WTC11 (cell line): ENCODE measurements at regions not wholly inside any gene's neighbourhood (a gene's known extent, or its start where the extent isn't known, plus 50 kb on each side); places are given as distances from the start of the nearest gene placed in this dataset.

Source experiments
- ATAC-seq: fragments of 200-7000 bp; cut with Tn5 transposase; 2 replicates; pipeline ENCODE4 v1.10.0; 2021; ENCODE audit warnings: mild to moderate bottlenecking, moderate library complexity
- CTCF ChIA-PET: fragments of 300-600 bp; sonication (Branson Sonifier 250); formaldehyde crosslinking; loops from one replicate; lab custom pipeline; 2021; ENCODE audit warnings: antibody characterized with exemption; lab: Charles Lee
- POLR2A ChIA-PET: fragments of 350-600 bp; sonication (Branson Sonifier 250); formaldehyde crosslinking; loops from one replicate; lab custom pipeline; 2021; ENCODE audit warnings: antibody characterized with exemption; lab: Charles Lee
- DNase-seq: peaks from one replicate; pipeline ENCODE4 v3.0.0; 2021; ENCODE audit warnings: low spot score
- H3K27ac Mint-ChIP-seq: 2 replicates; pipeline ENCODE4 v1.8.0; 2021; ENCODE audit warnings: mixed read lengths
- H3K27me3 Mint-ChIP-seq: 2 replicates; pipeline ENCODE4 v1.8.0; 2021; ENCODE audit warnings: low read depth, mild to moderate bottlenecking, moderate library complexity, mixed read lengths
- H3K36me3 Mint-ChIP-seq: 2 replicates; pipeline ENCODE4 v1.8.0; 2021; ENCODE audit warnings: mixed read lengths
- H3K4me1 Mint-ChIP-seq: 2 replicates; pipeline ENCODE4 v1.8.0; 2022; ENCODE audit warnings: mixed read lengths
- H3K4me3 Mint-ChIP-seq: 2 replicates; pipeline ENCODE4 v1.8.0; 2021; ENCODE audit warnings: mild to moderate bottlenecking, moderate library complexity, mixed read lengths
- H3K9me3 Mint-ChIP-seq: 2 replicates; pipeline ENCODE4 v1.8.0; 2021; ENCODE audit warnings: mixed read lengths
- AR ChIP-seq: fragments of 250-450 bp; sonication (Bioruptor Pico); IDR thresholded peaks from 2 replicates; pipeline ENCODE4 v1.9.0; 2021; ENCODE audit warnings: mild to moderate bottlenecking
- ATF1 ChIP-seq: sonication (generic); formaldehyde crosslinking; IDR thresholded peaks from 2 replicates; pipeline ENCODE4 v1.8.1; 2023; ENCODE audit warnings: mild to moderate bottlenecking, moderate library complexity, missing genetic modification reagents
- ATF2 ChIP-seq: sonication (generic); formaldehyde crosslinking; IDR thresholded peaks from 2 replicates; pipeline ENCODE4 v1.8.1; 2022; ENCODE audit warnings: low read depth, missing genetic modification reagents, borderline replicate concordance
- ATF3 ChIP-seq: sonication (generic); formaldehyde crosslinking; conservative IDR thresholded peaks from 2 replicates; pipeline ENCODE4 v1.8.1; 2022; ENCODE audit warnings: mild to moderate bottlenecking, missing genetic modification reagents
- CDX4 ChIP-seq: fragments of 250-450 bp; sonication (Bioruptor Pico); IDR thresholded peaks from 2 replicates; pipeline ENCODE4 v1.9.0; 2021; ENCODE audit warnings: moderate library complexity, mild to moderate bottlenecking, inconsistent platforms, borderline replicate concordance
- ETV6 ChIP-seq: sonication (generic); formaldehyde crosslinking; IDR thresholded peaks from 2 replicates; pipeline ENCODE4 v1.8.1; 2022; ENCODE audit warnings: mild to moderate bottlenecking, missing genetic modification reagents
- FOXP1 ChIP-seq: sonication (generic); formaldehyde crosslinking; IDR thresholded peaks from 2 replicates; pipeline ENCODE4 v1.8.0; 2022; ENCODE audit warnings: missing genetic modification reagents, mild to moderate bottlenecking, moderate library complexity, borderline replicate concordance
- FOXP4 ChIP-seq: sonication (generic); formaldehyde crosslinking; IDR thresholded peaks from 2 replicates; pipeline ENCODE4 v1.8.0; 2022; ENCODE audit warnings: mild to moderate bottlenecking, missing genetic modification reagents
- JAZF1 ChIP-seq: fragments of 250-450 bp; sonication (Bioruptor Pico); IDR thresholded peaks from 2 replicates; pipeline ENCODE4 v1.9.0; 2021; ENCODE audit warnings: moderate library complexity, mild to moderate bottlenecking, inconsistent platforms
- MLX ChIP-seq: sonication (generic); formaldehyde crosslinking; IDR thresholded peaks from 2 replicates; pipeline ENCODE4 v1.8.1; 2023; ENCODE audit warnings: mild to moderate bottlenecking, missing genetic modification reagents, moderate library complexity
- NFYB ChIP-seq: sonication (generic); formaldehyde crosslinking; conservative IDR thresholded peaks from 2 replicates; pipeline ENCODE4 v1.8.0; 2022; ENCODE audit warnings: low read depth, missing genetic modification reagents
- TEAD1 ChIP-seq: sonication (generic); formaldehyde crosslinking; IDR thresholded peaks from 2 replicates; pipeline ENCODE4 v1.8.0; 2022; ENCODE audit warnings: mild to moderate bottlenecking, missing genetic modification reagents
- TEAD4 ChIP-seq: sonication (generic); formaldehyde crosslinking; IDR thresholded peaks from 2 replicates; pipeline ENCODE4 v1.8.0; 2022; ENCODE audit warnings: mild to moderate bottlenecking, missing genetic modification reagents
- ZNF317 ChIP-seq: sonication (generic); formaldehyde crosslinking; IDR thresholded peaks from 2 replicates; pipeline ENCODE4 v1.8.1; 2023; ENCODE audit warnings: low read depth, mild to moderate bottlenecking, moderate library complexity, missing genetic modification reagents, borderline replicate concordance
- ZNF416 ChIP-seq: fragments of 250-450 bp; sonication (Bioruptor Pico); IDR thresholded peaks from 2 replicates; pipeline ENCODE4 v1.9.0; 2021; ENCODE audit warnings: mild to moderate bottlenecking, inconsistent platforms
- ZNF512 ChIP-seq: sonication (generic); formaldehyde crosslinking; IDR thresholded peaks from 2 replicates; pipeline ENCODE4 v1.8.1; 2022; ENCODE audit warnings: missing genetic modification reagents, borderline replicate concordance

- TF ChIP-seq CDX4 (CRISPR knock-in tag) (no peak), NFYB (CRISPR knock-in tag) (no peak), TEAD1 (CRISPR knock-in tag) (no peak), ETV6 (CRISPR knock-in tag) (no peak), FOXP4 (CRISPR knock-in tag) (no peak), FOXP1 (no peak)
Measured at GRCh38 chr4:31071508-31072486, 351.6 kb downstream of the PCDH7 start (continued).

GRCh38 chr4:31075969-31076368 lies 355.8 kb downstream of the PCDH7 start:
- POLR2A ChIA-PET = no interaction called here
- CTCF ChIA-PET = interaction anchor here (1.5 kb wide), 1 partner anchor 30 kb away, joined by 3 read pairs; no protein-coding TSS in a partner anchor
- peaks cover 4% of the 10 kb centered on the region; the same call in 1 of the 2 replicates for H3K9me3 Mint-ChIP-seq
- no peaks in the 10 kb centered on the region for H3K36me3 Mint-ChIP-seq
- H3K27me3 Mint-ChIP-seq = no peaks in the 10 kb centered on the region
- DNase-seq (no peak), ATAC-seq (no peak)
- H3K4me3 Mint-ChIP-seq = no peak overlapping the region
- no peak for TF ChIP-seq TEAD1 (CRISPR knock-in tag)
- TF ChIP-seq ZNF512 = no peak
- no peak for TF ChIP-seq MLX (CRISPR knock-in tag)
- no peak for TF ChIP-seq FOXP1
- TF ChIP-seq ATF1 (CRISPR knock-in tag) = no peak
- no peak for TF ChIP-seq ZNF416
- no peak for TF ChIP-seq ATF2
- TF ChIP-seq JAZF1 = no peak
- no peak for TF ChIP-seq TEAD4 (CRISPR knock-in tag)
- no peak for TF ChIP-seq ETV6 (CRISPR knock-in tag)
- no peak for TF ChIP-seq AR (CRISPR knock-in tag)
- no peak for TF ChIP-seq ZNF317 (CRISPR knock-in tag)
- TF ChIP-seq ATF3 (CRISPR knock-in tag) = no peak
- H3K4me1 Mint-ChIP-seq = no peaks in the 10 kb centered on the region
- no peak overlapping the region for H3K27ac Mint-ChIP-seq
